ENCODE measurements at regions not wholly inside any gene's neighbourhood (a gene's known extent, or its start where the extent isn't known, plus 50 kb on each side); places are given as distances from the start of the nearest gene placed in this dataset.

DNA sequence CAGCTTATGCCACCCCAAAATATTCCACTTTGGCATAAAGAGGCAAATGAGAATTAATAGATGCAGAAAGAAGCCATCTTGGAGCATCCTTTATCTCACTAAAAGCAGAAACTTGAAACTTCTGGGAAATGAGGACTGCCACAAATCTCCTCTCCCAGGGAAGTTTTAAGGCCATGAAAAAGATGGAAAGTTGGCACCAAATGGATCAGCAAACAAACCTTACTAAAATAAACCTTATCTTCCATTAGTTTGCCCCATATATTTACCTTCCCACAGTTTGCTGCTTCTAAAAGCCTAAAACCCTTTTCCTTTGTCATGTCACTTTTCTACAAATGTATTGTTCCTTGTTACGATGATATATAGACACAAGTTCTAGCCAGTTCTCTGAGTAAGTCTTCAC, 340.0 kb upstream of the USP15 start:
- Histone ChIP-seq H3K4me3 (no peak overlapping the region), H3K27me3 (replicated peaks; ENCODE audit: insufficient read depth) (no peaks in the 10 kb centered on the region), H3K36me3 (no peaks in the 10 kb centered on the region), H3K4me1 (replicated peaks) (no peaks in the 10 kb centered on the region), H3K27ac (no peak overlapping the region), H3K9me3 (no peaks in the 10 kb centered on the region)
- intact Hi-C loops (cut with DNase I), result no loop called here
- TF ChIP-seq CTCF (IDR thresholded peaks at IDR 0.05) (no peak), POLR2A (IDR thresholded peaks at IDR 0.05) (no peak), POLR2AphosphoS5 (IDR thresholded peaks at IDR 0.05) (no peak)
- WGBS, result 35% methylated on average over 1 of the region's 1 CpG
- no peak for DNase-seq (ENCODE audit: low spot score)

DNA sequence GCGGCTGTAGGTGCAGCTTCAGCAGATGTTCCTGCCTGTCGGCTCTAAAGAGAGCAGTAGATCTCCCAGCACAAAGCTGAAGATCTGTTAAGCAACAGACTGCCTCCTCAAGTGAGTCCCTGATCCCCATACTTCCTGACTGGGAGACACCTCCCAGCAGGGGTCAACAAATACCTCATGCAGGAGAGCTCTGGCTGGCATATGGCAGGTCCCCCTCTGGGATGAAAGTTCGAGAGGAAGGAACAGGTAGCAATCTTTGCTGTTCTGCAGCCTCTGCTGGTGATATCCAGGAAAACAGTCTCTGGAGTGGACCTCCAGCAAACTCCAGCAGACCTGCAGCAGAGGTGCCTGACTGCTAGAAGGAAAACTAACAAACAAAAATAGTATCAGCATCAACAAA, 337.1 kb upstream of the USP15 start:
- Histone ChIP-seq H3K36me3 (no peaks in the 10 kb centered on the region), H3K27me3 (replicated peaks; ENCODE audit: insufficient read depth) (no peaks in the 10 kb centered on the region), H3K4me1 (replicated peaks) (no peaks in the 10 kb centered on the region), H3K9me3 (no peaks in the 10 kb centered on the region), H3K4me3 (no peak overlapping the region), H3K27ac (no peak overlapping the region)
- DNase-seq (ENCODE audit: low spot score), result no peak
- 87% methylated on average over 3 of the region's 3 CpGs for WGBS
- intact Hi-C loops (cut with DNase I), result no loop called here
- TF ChIP-seq CTCF (IDR thresholded peaks at IDR 0.05) (no peak), POLR2AphosphoS5 (IDR thresholded peaks at IDR 0.05) (no peak), POLR2A (IDR thresholded peaks at IDR 0.05) (no peak)

GRCh38 chr12:61934564-61934963, 325.6 kb upstream of the USP15 start:
- no peak for TF ChIP-seq POLR2AphosphoS5 (IDR thresholded peaks at IDR 0.05)
- TF ChIP-seq CTCF (IDR thresholded peaks at IDR 0.05), result no peak
- TF ChIP-seq POLR2A (IDR thresholded peaks at IDR 0.05), result no peak
- no peaks in the 10 kb centered on the region for H3K27me3 ChIP-seq (replicated peaks; ENCODE audit: insufficient read depth)
- WGBS, result 65% methylated on average over 2 of the region's 2 CpGs
- H3K4me3 ChIP-seq, result no peak overlapping the region
- H3K9me3 ChIP-seq, result no peaks in the 10 kb centered on the region
- no peaks in the 10 kb centered on the region for H3K4me1 ChIP-seq (replicated peaks)
- H3K27ac ChIP-seq, result no peak overlapping the region
- H3K36me3 ChIP-seq, result no peaks in the 10 kb centered on the region
- intact Hi-C loops (cut with DNase I), result no loop called here
- DNase-seq (ENCODE audit: low spot score), result no peak

DNA sequence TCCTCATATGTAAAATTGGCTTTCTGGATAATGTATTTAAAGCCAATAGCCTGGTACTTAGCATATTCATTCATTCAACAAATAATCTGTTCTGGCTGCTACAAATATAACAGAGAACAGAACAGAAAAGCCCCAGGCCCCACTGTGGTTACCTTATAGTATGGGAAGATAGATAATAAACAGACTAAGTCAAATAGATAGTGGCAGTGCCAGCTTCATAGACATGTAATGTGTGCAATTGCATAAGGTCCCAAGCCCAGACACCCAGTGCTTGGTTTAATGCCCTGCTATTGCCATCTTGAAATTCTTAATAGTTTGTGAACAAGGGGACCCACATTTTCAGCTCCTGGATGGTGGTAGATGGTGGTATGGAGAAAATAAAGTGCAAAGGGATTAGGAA, 320.2 kb upstream of the USP15 start:
- intact Hi-C loops (cut with DNase I), result no loop called here
- TF ChIP-seq CTCF (IDR thresholded peaks at IDR 0.05) (no peak), POLR2A (IDR thresholded peaks at IDR 0.05) (no peak), POLR2AphosphoS5 (IDR thresholded peaks at IDR 0.05) (no peak)

DNA sequence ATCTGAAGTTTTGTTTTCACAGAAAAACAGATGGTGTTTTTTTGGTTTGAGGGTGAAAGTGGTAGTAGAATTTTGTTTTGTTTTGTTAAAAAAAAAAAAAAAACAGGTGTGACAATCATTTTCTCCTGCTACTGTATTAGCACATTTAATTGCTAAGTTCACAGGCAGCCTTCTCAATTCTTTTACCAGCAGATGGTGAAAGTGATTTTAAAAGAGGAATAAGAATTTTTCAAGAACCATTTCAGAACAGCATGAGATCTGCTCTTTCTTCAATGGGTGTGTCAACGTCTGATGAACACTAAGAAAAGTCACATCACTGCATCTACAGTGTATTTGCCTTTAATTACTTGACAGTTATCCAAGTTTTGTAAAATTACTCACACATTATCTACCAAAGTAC, 303.7 kb upstream of the USP15 start:
- Histone ChIP-seq H3K4me1 (replicated peaks) (no peaks in the 10 kb centered on the region), H3K4me3 (no peak overlapping the region), H3K27me3 (replicated peaks; ENCODE audit: insufficient read depth) (no peaks in the 10 kb centered on the region), H3K9me3 (no peaks in the 10 kb centered on the region), H3K27ac (no peak overlapping the region), H3K36me3 (no peaks in the 10 kb centered on the region)
- intact Hi-C loops (cut with DNase I), result no loop called here
- WGBS, result 21% methylated on average over 1 of the region's 1 CpG
- TF ChIP-seq POLR2AphosphoS5 (IDR thresholded peaks at IDR 0.05) (no peak), CTCF (IDR thresholded peaks at IDR 0.05) (no peak)
- no peak for DNase-seq (ENCODE audit: low spot score)

More for the DNA sequence above, 320.2 kb upstream of the USP15 start:
- H3K4me1 ChIP-seq (replicated peaks), result no peaks in the 10 kb centered on the region
- no peaks in the 10 kb centered on the region for H3K36me3 ChIP-seq
- no peaks in the 10 kb centered on the region for H3K27me3 ChIP-seq (replicated peaks; ENCODE audit: insufficient read depth)
- no peak for DNase-seq (ENCODE audit: low spot score)
- H3K9me3 ChIP-seq, result no peaks in the 10 kb centered on the region
- no peak overlapping the region for H3K27ac ChIP-seq
- no peak overlapping the region for H3K4me3 ChIP-seq

Measured in prostate gland (tissue), 2 donors.